Effector memory CD4-positive, alpha-beta T cell (primary cell): ENCODE measurements at regions not wholly inside any gene's neighbourhood (a gene's known extent, or its start where the extent isn't known, plus 50 kb on each side); places are given as distances from the start of the nearest gene placed in this dataset.

Experiments used
- DNase-seq, 3 donors: peaks; one replicate each; pipeline ENCODE4 v3.0.0-alpha.2; 2020
- H3K27ac ChIP-seq: 2 replicates; pipeline ENCODE4 v1.7.0; 2013; ENCODE audit warnings: mild to moderate bottlenecking, low read length, moderate library complexity; ENCODE audit not compliant: insufficient read depth, poor library complexity, severe bottlenecking
- H3K27me3 ChIP-seq: replicated peaks from 2 replicates; pipeline ENCODE4 v1.7.0; 2013; ENCODE audit warnings: mild to moderate bottlenecking, low read length; ENCODE audit not compliant: insufficient read depth, control insufficient read depth, poor library complexity, severe bottlenecking
- H3K36me3 ChIP-seq: 2 replicates; pipeline ENCODE4 v1.7.0; 2013; ENCODE audit warnings: mild to moderate bottlenecking, low read length, moderate library complexity; ENCODE audit not compliant: control insufficient read depth, insufficient read depth
- H3K4me1 ChIP-seq: 2 replicates; pipeline ENCODE4 v1.7.0; 2013; ENCODE audit warnings: low read length, mild to moderate bottlenecking; ENCODE audit not compliant: control insufficient read depth, insufficient read depth, poor library complexity, severe bottlenecking
- H3K4me3 ChIP-seq: 2 replicates; pipeline ENCODE4 v1.7.0; 2013; ENCODE audit warnings: low read length, low read depth, mild to moderate bottlenecking; ENCODE audit not compliant: insufficient read depth, poor library complexity, severe bottlenecking
- H3K9me3 ChIP-seq: 2 replicates; pipeline ENCODE4 v1.7.0; 2013; ENCODE audit warnings: mild to moderate bottlenecking, low read length, moderate library complexity; ENCODE audit not compliant: control insufficient read depth

GRCh38 chr5:56487528-56488115, 254.5 kb upstream of the ANKRD55 start:
- H3K4me3 ChIP-seq: no peak overlapping the region

GRCh38 chr5:56482363-56482762, 249.2 kb upstream of the ANKRD55 start:
- no peaks in the 10 kb centered on the region for H3K36me3 ChIP-seq
- H3K27ac ChIP-seq: peak overlapping the region; percentile 89
- H3K4me1 ChIP-seq: peaks cover 38% of the 10 kb centered on the region
- no peaks in the 10 kb centered on the region for H3K27me3 ChIP-seq
- no peak for DNase-seq
- H3K9me3 ChIP-seq: no peaks in the 10 kb centered on the region
- no peak overlapping the region for H3K4me3 ChIP-seq

More at GRCh38 chr5:56487528-56488115, 254.5 kb upstream of the ANKRD55 start:
- H3K36me3 ChIP-seq: no peaks in the 10 kb centered on the region
- no peaks in the 10 kb centered on the region for H3K27me3 ChIP-seq
- no peak for DNase-seq
- H3K9me3 ChIP-seq: no peaks in the 10 kb centered on the region
- H3K27ac ChIP-seq: no peak overlapping the region
- peaks cover 10% of the 10 kb centered on the region for H3K4me1 ChIP-seq

- no peaks in the 10 kb centered on the region for H3K27me3 ChIP-seq
- no peak for DNase-seq
- peak overlapping the region; percentile 68 for H3K4me3 ChIP-seq
- no peaks in the 10 kb centered on the region for H3K9me3 ChIP-seq
- no peaks in the 10 kb centered on the region for H3K36me3 ChIP-seq
- H3K27ac ChIP-seq: peak overlapping the region; percentile 89
- peaks cover 44% of the 10 kb centered on the region for H3K4me1 ChIP-seq
Measured at GRCh38 chr5:56481428-56482357, 248.6 kb upstream of the ANKRD55 start.

- no peaks in the 10 kb centered on the region for H3K27me3 ChIP-seq
- peaks cover 47% of the 10 kb centered on the region for H3K4me1 ChIP-seq
- H3K9me3 ChIP-seq: no peaks in the 10 kb centered on the region
- H3K27ac ChIP-seq: peak overlapping the region; percentile 89
- DNase-seq: peak in 2 of 3 donors; percentile 22 to 32
- no peaks in the 10 kb centered on the region for H3K36me3 ChIP-seq
- peak overlapping the region; percentile 68 for H3K4me3 ChIP-seq
Measured at GRCh38 chr5:56480705-56481427, 247.7 kb upstream of the ANKRD55 start.

GRCh38 chr5:56480078-56480704, 247.1 kb upstream of the ANKRD55 start:
- H3K36me3 ChIP-seq: no peaks in the 10 kb centered on the region
- no peaks in the 10 kb centered on the region for H3K27me3 ChIP-seq
- DNase-seq: peak in 1 of 3 donors; percentile 37
- peaks cover 47% of the 10 kb centered on the region for H3K4me1 ChIP-seq
- H3K27ac ChIP-seq: peak overlapping the region; percentile 89
- H3K9me3 ChIP-seq: no peaks in the 10 kb centered on the region
- H3K4me3 ChIP-seq: peak overlapping the region; percentile 68

- Histone ChIP-seq H3K27me3 (no peaks in the 10 kb centered on the region), H3K4me3 (peak overlapping the region; percentile 68), H3K4me1 (peaks cover 47% of the 10 kb centered on the region), H3K36me3 (no peaks in the 10 kb centered on the region), H3K9me3 (no peaks in the 10 kb centered on the region), H3K27ac (peak overlapping the region; percentile 89)
- DNase-seq: peak in 1 of 3 donors; percentile 6
Measured at GRCh38 chr5:56479696-56480077, 246.6 kb upstream of the ANKRD55 start.

GRCh38 chr5:56479126-56479525, 246.0 kb upstream of the ANKRD55 start:
- Histone ChIP-seq H3K4me3 (peak overlapping the region; percentile 68), H3K27ac (peak overlapping the region; percentile 89)

GRCh38 chr5:56478062-56478461, 244.9 kb upstream of the ANKRD55 start:
- no peak for DNase-seq
- no peaks in the 10 kb centered on the region for H3K9me3 ChIP-seq
- H3K36me3 ChIP-seq: no peaks in the 10 kb centered on the region
- peak overlapping the region; percentile 20 for H3K27ac ChIP-seq
- peaks cover 47% of the 10 kb centered on the region for H3K4me1 ChIP-seq
- H3K4me3 ChIP-seq: no peak overlapping the region
- H3K27me3 ChIP-seq: no peaks in the 10 kb centered on the region

More at GRCh38 chr5:56479126-56479525, 246.0 kb upstream of the ANKRD55 start:
- peaks cover 47% of the 10 kb centered on the region for H3K4me1 ChIP-seq
- H3K36me3 ChIP-seq: no peaks in the 10 kb centered on the region
- H3K27me3 ChIP-seq: no peaks in the 10 kb centered on the region
- H3K9me3 ChIP-seq: no peaks in the 10 kb centered on the region
- DNase-seq: no peak

GRCh38 chr5:56476487-56476856, 243.3 kb upstream of the ANKRD55 start:
- DNase-seq: no peak
- H3K9me3 ChIP-seq: no peaks in the 10 kb centered on the region
- no peak overlapping the region for H3K4me3 ChIP-seq
- no peaks in the 10 kb centered on the region for H3K36me3 ChIP-seq
- H3K27ac ChIP-seq: no peak overlapping the region
- no peaks in the 10 kb centered on the region for H3K27me3 ChIP-seq
- peaks cover 47% of the 10 kb centered on the region for H3K4me1 ChIP-seq
